Lower leg skin (tissue), 4 donors: ENCODE measurements at regions not wholly inside any gene's neighbourhood (a gene's known extent, or its start where the extent isn't known, plus 50 kb on each side); places are given as distances from the start of the nearest gene placed in this dataset.

Source experiments
- DNase-seq, 2 donors: peaks; one replicate each; pipeline ENCODE4 v3.0.0-alpha.2; 2019; ENCODE audit warnings: low spot score in 2 of 2
- H3K4me3 ChIP-seq: fragments of 200-600 bp; sonication (generic); 2 replicates; pipeline ENCODE4 v1.5.1; 2017; ENCODE audit warnings: mild to moderate bottlenecking, low read depth; ENCODE audit not compliant: poor library complexity, severe bottlenecking
- POLR2A ChIP-seq, 2 donors: fragments of 450-650 bp; IDR thresholded peaks; one replicate each; pipeline ENCODE4 v1.6.1; 2016 to 2017; ENCODE audit warnings: antibody characterized with exemption in 2 of 2, mild to moderate bottlenecking in 1 of 2, moderate library complexity in 1 of 2
- WGBS, 2 donors: methylation state at CpG; one replicate each; pipeline ENCODE4 v1.1.5; 2018; 5-methylcytosine and 5-hydroxymethylcytosine counted together
- intact Hi-C: fragments of 100-400 bp; cut with DNase I; formaldehyde crosslinking; loops from one replicate; pipeline ENCODE4 v1.15.0; 2023; ENCODE audit warnings: low total_unique reads
- TF ChIP-seq, protein P1 (sequence below), 3 donors: fragments of 450-650 bp; IDR thresholded peaks; one replicate each; pipeline ENCODE4 v1.5.1; 2016; ENCODE audit warnings: antibody characterized with exemption in 3 of 3, mild to moderate bottlenecking in 3 of 3, moderate library complexity in 2 of 3

GRCh38 chr2:144300632-144301031 lies 219.3 kb downstream of the ZEB2 start:
- 82 to 84% methylated on average over 2 of the region's 2 CpGs for WGBS, 2 donors
- TF ChIP-seq POLR2A (IDR thresholded peaks at IDR 0.05) = no peak
- TF ChIP-seq, protein P1, sequence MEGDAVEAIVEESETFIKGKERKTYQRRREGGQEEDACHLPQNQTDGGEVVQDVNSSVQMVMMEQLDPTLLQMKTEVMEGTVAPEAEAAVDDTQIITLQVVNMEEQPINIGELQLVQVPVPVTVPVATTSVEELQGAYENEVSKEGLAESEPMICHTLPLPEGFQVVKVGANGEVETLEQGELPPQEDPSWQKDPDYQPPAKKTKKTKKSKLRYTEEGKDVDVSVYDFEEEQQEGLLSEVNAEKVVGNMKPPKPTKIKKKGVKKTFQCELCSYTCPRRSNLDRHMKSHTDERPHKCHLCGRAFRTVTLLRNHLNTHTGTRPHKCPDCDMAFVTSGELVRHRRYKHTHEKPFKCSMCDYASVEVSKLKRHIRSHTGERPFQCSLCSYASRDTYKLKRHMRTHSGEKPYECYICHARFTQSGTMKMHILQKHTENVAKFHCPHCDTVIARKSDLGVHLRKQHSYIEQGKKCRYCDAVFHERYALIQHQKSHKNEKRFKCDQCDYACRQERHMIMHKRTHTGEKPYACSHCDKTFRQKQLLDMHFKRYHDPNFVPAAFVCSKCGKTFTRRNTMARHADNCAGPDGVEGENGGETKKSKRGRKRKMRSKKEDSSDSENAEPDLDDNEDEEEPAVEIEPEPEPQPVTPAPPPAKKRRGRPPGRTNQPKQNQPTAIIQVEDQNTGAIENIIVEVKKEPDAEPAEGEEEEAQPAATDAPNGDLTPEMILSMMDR (IDR thresholded peaks at IDR 0.05) = no peak
- DNase-seq = no peak
- intact Hi-C loops = no loop called here
- H3K4me3 ChIP-seq = no peak overlapping the region

DNA sequence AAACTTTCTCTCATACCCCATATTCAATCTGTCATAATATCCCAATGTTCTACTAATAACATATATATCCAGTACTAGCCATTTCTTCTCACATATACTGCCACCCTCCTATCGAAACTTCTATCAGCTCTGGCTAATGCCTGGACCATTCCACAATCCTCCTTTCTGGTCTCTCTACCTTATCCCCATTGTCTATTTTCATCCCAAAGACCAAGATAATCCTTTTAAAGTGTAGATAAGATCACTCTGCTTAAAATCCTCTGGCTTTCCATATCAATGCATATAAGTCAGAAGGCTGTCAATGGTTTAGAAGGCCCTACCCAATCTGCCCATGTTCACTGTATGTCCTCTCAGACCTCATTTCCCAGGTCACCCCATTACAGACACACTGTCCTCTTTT lies 229.6 kb downstream of the ZEB2 start:
- WGBS, 2 donors = 94 to 100% methylated on average over 1 of the region's 1 CpG
- intact Hi-C loops = no loop called here
- TF ChIP-seq, protein P1 (IDR thresholded peaks at IDR 0.05) = no peak
- TF ChIP-seq POLR2A (IDR thresholded peaks at IDR 0.05) = no peak
- DNase-seq = no peak
- no peak overlapping the region for H3K4me3 ChIP-seq

DNA sequence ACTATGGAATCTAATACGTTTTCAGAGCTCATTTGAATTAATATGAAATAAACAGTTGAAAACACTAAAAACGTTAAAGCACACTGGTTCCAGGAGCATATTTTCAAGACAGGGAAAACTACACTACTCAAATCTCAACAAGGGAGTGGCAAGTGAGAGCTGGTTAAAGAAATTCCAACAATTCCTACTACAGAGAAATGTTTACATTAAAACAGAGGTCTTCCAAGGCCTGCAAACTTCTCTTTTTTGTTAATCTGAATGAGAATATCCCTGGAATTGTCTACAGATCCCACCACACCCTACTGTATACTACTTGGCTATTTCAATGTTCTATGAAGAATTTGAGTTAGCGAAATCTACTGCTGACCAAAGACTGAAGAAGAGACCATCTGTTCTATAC lies 231.5 kb downstream of the ZEB2 start:
- 84 to 88% methylated on average over 3 of the region's 3 CpGs for WGBS, 2 donors

GRCh38 chr2:144285324-144285723 lies 234.6 kb downstream of the ZEB2 start:
- TF ChIP-seq, protein P1 (IDR thresholded peaks at IDR 0.05) = no peak
- TF ChIP-seq POLR2A (IDR thresholded peaks at IDR 0.05) = no peak
- intact Hi-C loops = no loop called here
- no peak for DNase-seq
- H3K4me3 ChIP-seq = no peak overlapping the region

More for the DNA sequence above, 231.5 kb downstream of the ZEB2 start:
- H3K4me3 ChIP-seq = no peak overlapping the region
- no peak for TF ChIP-seq POLR2A (IDR thresholded peaks at IDR 0.05)
- TF ChIP-seq, protein P1 (IDR thresholded peaks at IDR 0.05) = no peak
- intact Hi-C loops = no loop called here
- no peak for DNase-seq

DNA sequence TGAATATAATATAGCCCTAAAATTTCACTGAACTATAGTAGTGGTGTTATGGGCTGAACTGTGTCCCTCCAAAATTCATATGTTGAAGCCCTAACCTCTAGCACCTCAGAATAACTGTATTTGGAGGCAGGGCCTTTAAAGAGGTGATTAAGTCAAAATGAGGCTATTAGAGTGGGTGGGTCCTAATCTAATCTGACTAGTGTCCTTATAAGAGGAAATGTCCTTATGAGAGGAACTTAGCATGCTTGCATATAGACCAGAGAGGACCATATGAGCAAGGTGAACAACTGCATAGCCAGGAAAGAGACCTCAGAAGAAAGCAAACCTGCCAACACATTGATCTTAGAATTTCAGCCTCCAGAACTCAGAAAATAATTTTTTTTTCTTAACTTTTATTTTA lies 238.4 kb downstream of the ZEB2 start:
- H3K4me3 ChIP-seq = no peak overlapping the region
- DNase-seq = no peak

DNA sequence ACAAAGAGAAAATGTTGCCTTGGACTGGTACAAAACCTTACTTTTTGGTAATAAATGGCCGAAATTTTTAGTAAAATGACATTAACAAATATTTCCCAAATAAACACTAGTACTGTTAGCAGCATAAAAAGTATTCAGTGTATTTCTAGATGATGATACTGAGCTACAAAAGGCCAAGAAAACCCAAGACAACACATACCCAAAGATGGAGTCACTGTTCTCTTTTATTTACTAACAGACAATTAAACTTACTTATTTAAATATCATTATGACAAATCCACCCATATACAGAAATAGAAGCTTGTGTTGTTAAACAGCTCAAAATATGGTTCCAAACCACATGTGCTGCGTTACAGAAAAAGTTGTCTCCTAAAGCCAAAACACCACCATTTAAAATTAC lies 239.9 kb downstream of the ZEB2 start:
- no peak for TF ChIP-seq POLR2A (IDR thresholded peaks at IDR 0.05)
- TF ChIP-seq, protein P1 (IDR thresholded peaks at IDR 0.05) = no peak
- no peak overlapping the region for H3K4me3 ChIP-seq
- intact Hi-C loops = no loop called here
- 87 to 90% methylated on average over 2 of the region's 2 CpGs for WGBS, 2 donors
- no peak for DNase-seq

More for the DNA sequence above, 238.4 kb downstream of the ZEB2 start:
- intact Hi-C loops = no loop called here
- TF ChIP-seq, protein P1 (IDR thresholded peaks at IDR 0.05) = no peak
- no peak for TF ChIP-seq POLR2A (IDR thresholded peaks at IDR 0.05)
